Omental fat pad (tissue), 3 donors: ENCODE measurements at regions not wholly inside any gene's neighbourhood (a gene's known extent, or its start where the extent isn't known, plus 50 kb on each side); places are given as distances from the start of the nearest gene placed in this dataset.
"Not testable (repeated sequence)": the region's sequence is repeated elsewhere in the genome, so short reads cannot be mapped to it uniquely, and the experiment has no call there.

ENCODE experiments used
- ATAC-seq: fragments of 150-250 bp; one replicate; pipeline ENCODE4 v1.9.1; 2016; ENCODE audit warnings: mild to moderate bottlenecking, moderate library complexity; ENCODE audit not compliant: low FRiP score
- DNase-seq: peaks from one replicate; pipeline ENCODE4 v3.0.0-alpha.2; 2019; ENCODE audit warnings: low spot score
- TF ChIP-seq, protein P1 (sequence below), 3 donors: fragments of 450-650 bp; IDR thresholded peaks; one replicate each; pipeline ENCODE4 v1.5.1; 2016 to 2017; ENCODE audit warnings: antibody characterized with exemption in 3 of 3, mild to moderate bottlenecking in 3 of 3, moderate library complexity in 2 of 3

DNA sequence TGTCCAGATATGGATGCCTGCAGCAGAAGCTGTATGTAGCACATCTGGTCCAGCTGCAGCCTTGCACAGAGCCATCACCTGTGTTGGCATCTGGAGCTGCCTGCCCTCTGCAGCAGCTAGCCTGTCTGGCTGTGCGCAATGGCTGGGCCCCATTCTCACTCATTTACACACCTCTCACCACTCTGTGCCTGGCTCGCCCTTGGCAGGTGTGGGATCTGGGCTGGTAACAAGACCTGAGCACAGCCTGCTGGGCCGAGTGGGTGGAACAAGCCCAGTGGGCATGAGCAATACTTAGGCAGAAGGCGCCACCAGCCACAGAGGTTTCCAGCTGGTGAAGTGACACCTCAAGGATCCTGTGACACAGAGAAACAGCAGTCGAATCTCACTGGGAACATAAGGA is 714.1 kb downstream of the NUP35 start:
- TF ChIP-seq, protein P1, sequence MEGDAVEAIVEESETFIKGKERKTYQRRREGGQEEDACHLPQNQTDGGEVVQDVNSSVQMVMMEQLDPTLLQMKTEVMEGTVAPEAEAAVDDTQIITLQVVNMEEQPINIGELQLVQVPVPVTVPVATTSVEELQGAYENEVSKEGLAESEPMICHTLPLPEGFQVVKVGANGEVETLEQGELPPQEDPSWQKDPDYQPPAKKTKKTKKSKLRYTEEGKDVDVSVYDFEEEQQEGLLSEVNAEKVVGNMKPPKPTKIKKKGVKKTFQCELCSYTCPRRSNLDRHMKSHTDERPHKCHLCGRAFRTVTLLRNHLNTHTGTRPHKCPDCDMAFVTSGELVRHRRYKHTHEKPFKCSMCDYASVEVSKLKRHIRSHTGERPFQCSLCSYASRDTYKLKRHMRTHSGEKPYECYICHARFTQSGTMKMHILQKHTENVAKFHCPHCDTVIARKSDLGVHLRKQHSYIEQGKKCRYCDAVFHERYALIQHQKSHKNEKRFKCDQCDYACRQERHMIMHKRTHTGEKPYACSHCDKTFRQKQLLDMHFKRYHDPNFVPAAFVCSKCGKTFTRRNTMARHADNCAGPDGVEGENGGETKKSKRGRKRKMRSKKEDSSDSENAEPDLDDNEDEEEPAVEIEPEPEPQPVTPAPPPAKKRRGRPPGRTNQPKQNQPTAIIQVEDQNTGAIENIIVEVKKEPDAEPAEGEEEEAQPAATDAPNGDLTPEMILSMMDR (IDR thresholded peaks at IDR 0.05) = no peak
- no peak for DNase-seq
- ATAC-seq = no peak

DNA sequence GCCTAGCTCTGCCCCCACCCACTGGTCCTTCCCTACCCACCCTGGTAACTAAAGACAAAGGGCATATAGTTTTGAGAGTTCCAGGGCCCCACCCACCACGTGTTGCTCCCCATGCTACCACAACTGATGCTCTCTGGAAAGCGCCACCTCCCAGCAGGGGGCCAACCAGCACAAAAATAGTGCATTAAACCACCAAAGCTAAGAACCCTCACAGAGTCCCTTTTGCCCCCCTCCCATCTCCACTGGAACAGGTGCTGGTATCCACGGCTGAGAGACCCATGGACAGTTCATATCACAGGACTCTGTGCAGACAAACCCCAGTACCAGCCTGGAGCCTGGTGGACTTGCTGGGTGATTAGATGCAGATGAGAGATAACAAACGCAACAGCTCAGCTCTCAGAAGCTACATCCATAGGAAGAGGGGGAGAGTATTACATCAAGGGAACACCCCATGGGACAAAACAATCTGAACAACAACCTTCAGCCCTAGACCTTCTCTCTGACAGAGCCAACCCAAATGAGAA is 715.9 kb downstream of the NUP35 start:
- TF ChIP-seq, protein P1 (IDR thresholded peaks at IDR 0.05) = no peak
- ATAC-seq (no peak), DNase-seq (no peak)

GRCh38 chr2:183849826-183850225 is 725.6 kb downstream of the NUP35 start:
- ATAC-seq, DNase-seq: not testable (repeated sequence)

- TF ChIP-seq, protein P1 (IDR thresholded peaks at IDR 0.05) = no peak
- ATAC-seq (no peak), DNase-seq (no peak)
Measured at GRCh38 chr2:183859129-183859528, 734.9 kb downstream of the NUP35 start.

GRCh38 chr2:183866666-183867065 is 731.7 kb upstream of the ZNF804A start:
- TF ChIP-seq, protein P1 (IDR thresholded peaks at IDR 0.05) = no peak
- DNase-seq = no peak
- ATAC-seq = no peak

- TF ChIP-seq, protein P1 (IDR thresholded peaks at IDR 0.05) = no peak
Measured at GRCh38 chr2:183867206-183867605, 731.1 kb upstream of the ZNF804A start.

GRCh38 chr2:183868153-183868552 is 730.2 kb upstream of the ZNF804A start:
- TF ChIP-seq, protein P1 (IDR thresholded peaks at IDR 0.05) = no peak
- no peak for ATAC-seq

More at GRCh38 chr2:183867206-183867605, 731.1 kb upstream of the ZNF804A start:
- ATAC-seq (no peak), DNase-seq (no peak)

GRCh38 chr2:183868707-183869106 is 729.6 kb upstream of the ZNF804A start:
- ATAC-seq = no peak
- DNase-seq = no peak
- TF ChIP-seq, protein P1 (IDR thresholded peaks at IDR 0.05) = no peak

More at GRCh38 chr2:183868153-183868552, 730.2 kb upstream of the ZNF804A start:
- DNase-seq = no peak
